Left lung (tissue), 4 donors: ENCODE measurements at regions not wholly inside any gene's neighbourhood (a gene's known extent, or its start where the extent isn't known, plus 50 kb on each side); places are given as distances from the start of the nearest gene placed in this dataset.

Source experiments
- ATAC-seq: fragments of 200-7000 bp; cut with Tn5 transposase; one replicate; pipeline ENCODE4 v1.9.1; 2020; ENCODE audit warnings: moderate library complexity
- DNase-seq, 4 donors: peaks; one replicate each; pipeline ENCODE4 v3.0.0-alpha.2; 2013 to 2020
- H3K27ac ChIP-seq, 2 donors: fragments of 200-600 bp; sonication (generic) in 1 of 2; one replicate each; pipeline versions ENCODE4 v1.5.0 to v1.8.0; 2020 to 2021
- H3K27me3 ChIP-seq, 2 donors: fragments of 200-600 bp; sonication (generic) in 1 of 2; one replicate each; pipeline versions ENCODE4 v1.5.0 to v1.8.0; 2020 to 2021
- H3K36me3 ChIP-seq, 2 donors: fragments of 200-600 bp; sonication (generic) in 1 of 2; one replicate each; pipeline versions ENCODE4 v1.5.0 to v1.8.0; 2020 to 2021
- H3K4me1 ChIP-seq, 2 donors: fragments of 200-600 bp; one replicate each; pipeline ENCODE4 v1.8.0; 2021
- H3K4me3 ChIP-seq, 2 donors: fragments of 200-600 bp; sonication (generic) in 1 of 2; one replicate each; pipeline versions ENCODE4 v1.5.0 to v1.8.0; 2020 to 2021; ENCODE audit warnings: mild to moderate bottlenecking in 1 of 2
- H3K9me3 ChIP-seq, 2 donors: fragments of 200-600 bp; sonication (generic) in 1 of 2; one replicate each; pipeline versions ENCODE4 v1.5.0 to v1.8.0; 2020 to 2021
- intact Hi-C, 2 donors: fragments of 100-400 bp; cut with DNase I; formaldehyde crosslinking; loops; one replicate each; pipeline versions ENCODE4 v1.11.2 to v1.14.2; 2022
- TF ChIP-seq, protein P1 (sequence below), 2 donors: fragments of 200-600 bp; sonication (generic) in 1 of 2; IDR thresholded peaks; one replicate each; pipeline versions ENCODE4 v1.5.0 to v1.8.0; 2021; ENCODE audit warnings: antibody characterized with exemption in 2 of 2
- donor health status: DM: no; HTN: yes; CAD: no.
- donor health status: DM: no; HTN: no; CAD: no.

DNA sequence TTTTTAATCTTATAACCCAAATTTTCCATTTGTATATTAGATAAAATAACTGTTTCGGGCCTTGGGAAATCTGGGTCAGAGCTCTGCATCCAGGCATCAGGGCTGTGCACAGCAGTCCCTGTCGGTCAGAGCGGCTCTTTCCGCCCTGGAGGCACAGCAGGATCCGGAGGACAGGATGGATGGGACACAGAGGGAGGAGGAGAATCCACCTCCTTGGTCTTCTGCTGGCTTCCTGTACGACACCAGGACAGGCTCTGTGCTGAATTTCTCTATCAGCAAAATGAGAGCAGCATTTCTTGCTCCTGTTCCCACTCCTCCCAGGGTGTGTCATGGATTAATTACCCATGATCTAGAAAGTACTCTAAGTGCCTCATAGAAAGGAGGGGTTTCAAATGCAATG lies 254.9 kb downstream of the SKAP2 start:
- DNase-seq (no peak), ATAC-seq (no peak)
- TF ChIP-seq, protein P1, sequence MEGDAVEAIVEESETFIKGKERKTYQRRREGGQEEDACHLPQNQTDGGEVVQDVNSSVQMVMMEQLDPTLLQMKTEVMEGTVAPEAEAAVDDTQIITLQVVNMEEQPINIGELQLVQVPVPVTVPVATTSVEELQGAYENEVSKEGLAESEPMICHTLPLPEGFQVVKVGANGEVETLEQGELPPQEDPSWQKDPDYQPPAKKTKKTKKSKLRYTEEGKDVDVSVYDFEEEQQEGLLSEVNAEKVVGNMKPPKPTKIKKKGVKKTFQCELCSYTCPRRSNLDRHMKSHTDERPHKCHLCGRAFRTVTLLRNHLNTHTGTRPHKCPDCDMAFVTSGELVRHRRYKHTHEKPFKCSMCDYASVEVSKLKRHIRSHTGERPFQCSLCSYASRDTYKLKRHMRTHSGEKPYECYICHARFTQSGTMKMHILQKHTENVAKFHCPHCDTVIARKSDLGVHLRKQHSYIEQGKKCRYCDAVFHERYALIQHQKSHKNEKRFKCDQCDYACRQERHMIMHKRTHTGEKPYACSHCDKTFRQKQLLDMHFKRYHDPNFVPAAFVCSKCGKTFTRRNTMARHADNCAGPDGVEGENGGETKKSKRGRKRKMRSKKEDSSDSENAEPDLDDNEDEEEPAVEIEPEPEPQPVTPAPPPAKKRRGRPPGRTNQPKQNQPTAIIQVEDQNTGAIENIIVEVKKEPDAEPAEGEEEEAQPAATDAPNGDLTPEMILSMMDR (IDR thresholded peaks at IDR 0.05): no peak
- Histone ChIP-seq H3K4me1 (no peaks in the 10 kb centered on the region), H3K27ac (no peak overlapping the region), H3K27me3 (no peaks in the 10 kb centered on the region), H3K9me3 (no peaks in the 10 kb centered on the region), H3K4me3 (no peak overlapping the region), H3K36me3 (no peaks in the 10 kb centered on the region)
- intact Hi-C loops: no loop called here

DNA sequence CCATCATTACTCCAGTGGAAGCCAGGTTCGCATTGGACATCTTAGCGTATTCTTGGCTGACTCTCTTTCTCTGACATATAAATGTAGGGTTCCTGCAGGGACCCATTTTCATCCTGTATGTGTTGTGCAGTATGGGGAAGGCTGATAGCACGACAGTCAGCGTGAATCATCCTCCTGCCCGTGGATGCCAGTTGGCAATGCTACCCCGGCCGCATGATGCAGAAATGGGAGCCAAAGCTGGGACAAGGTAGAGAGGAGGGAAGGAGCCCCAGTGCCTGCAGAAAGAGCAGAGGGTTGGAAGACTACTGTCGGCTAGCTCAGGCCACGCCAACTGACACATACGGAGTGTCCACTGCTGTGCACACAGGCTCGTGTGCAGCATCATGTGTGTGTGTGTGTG lies 251.6 kb downstream of the SKAP2 start:
- Histone ChIP-seq H3K4me1 (no peaks in the 10 kb centered on the region), H3K4me3 (no peak overlapping the region), H3K27me3 (no peaks in the 10 kb centered on the region), H3K9me3 (no peaks in the 10 kb centered on the region), H3K27ac (no peak overlapping the region), H3K36me3 (no peaks in the 10 kb centered on the region)
- intact Hi-C loops: no loop called here
- TF ChIP-seq, protein P1 (IDR thresholded peaks at IDR 0.05): no peak
- ATAC-seq (no peak), DNase-seq (no peak)

- ATAC-seq: no peak
- intact Hi-C loops: no loop called here
- no peak overlapping the region for H3K4me3 ChIP-seq
These were observed 249.9 kb downstream of the SKAP2 start for GRCh38 chr7:26614503-26614902.

GRCh38 chr7:26616235-26616634 lies 248.2 kb downstream of the SKAP2 start:
- ATAC-seq (no peak), DNase-seq (no peak)
- Histone ChIP-seq H3K27me3 (no peaks in the 10 kb centered on the region), H3K27ac (no peak overlapping the region), H3K9me3 (no peaks in the 10 kb centered on the region), H3K4me1 (no peaks in the 10 kb centered on the region), H3K4me3 (no peak overlapping the region), H3K36me3 (no peaks in the 10 kb centered on the region)
- TF ChIP-seq, protein P1 (IDR thresholded peaks at IDR 0.05): no peak
- intact Hi-C loops: no loop called here

More at GRCh38 chr7:26614503-26614902, 249.9 kb downstream of the SKAP2 start:
- Histone ChIP-seq H3K27me3 (no peaks in the 10 kb centered on the region), H3K9me3 (no peaks in the 10 kb centered on the region), H3K36me3 (no peaks in the 10 kb centered on the region), H3K4me1 (no peaks in the 10 kb centered on the region), H3K27ac (no peak overlapping the region)
- TF ChIP-seq, protein P1 (IDR thresholded peaks at IDR 0.05): no peak
- DNase-seq: no peak

- Histone ChIP-seq H3K9me3 (no peaks in the 10 kb centered on the region), H3K36me3 (no peaks in the 10 kb centered on the region), H3K4me3 (no peak overlapping the region), H3K4me1 (no peaks in the 10 kb centered on the region), H3K27ac (no peak overlapping the region), H3K27me3 (no peaks in the 10 kb centered on the region)
- intact Hi-C loops: no loop called here
- DNase-seq: no peak
- TF ChIP-seq, protein P1 (IDR thresholded peaks at IDR 0.05): no peak
- no peak for ATAC-seq
These were observed 247.3 kb downstream of the SKAP2 start for GRCh38 chr7:26617066-26617465.
